ENCODE measurements at regions not wholly inside any gene's neighbourhood (a gene's known extent, or its start where the extent isn't known, plus 50 kb on each side); places are given as distances from the start of the nearest gene placed in this dataset.

DNA sequence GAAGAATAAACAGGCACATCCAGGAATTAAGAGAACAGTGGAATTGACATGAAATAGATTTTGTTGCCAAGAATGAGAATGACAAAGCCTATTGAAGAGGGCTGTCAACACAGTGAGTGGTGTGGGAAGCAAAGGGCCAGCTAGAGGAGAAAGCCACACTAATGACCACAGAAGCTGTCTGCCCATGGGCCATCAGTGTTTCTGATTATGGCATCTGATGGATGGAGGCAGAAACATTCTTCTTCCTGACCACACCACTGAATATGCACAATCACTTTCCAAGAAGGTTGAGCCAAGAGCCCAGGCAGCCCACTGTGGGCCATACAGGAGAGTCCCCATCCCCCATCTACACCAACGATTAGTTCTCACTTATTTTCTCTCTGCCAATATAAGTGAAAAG lies 146.0 kb upstream of the SH3BP4 start:
- TF ChIP-seq, protein P1, sequence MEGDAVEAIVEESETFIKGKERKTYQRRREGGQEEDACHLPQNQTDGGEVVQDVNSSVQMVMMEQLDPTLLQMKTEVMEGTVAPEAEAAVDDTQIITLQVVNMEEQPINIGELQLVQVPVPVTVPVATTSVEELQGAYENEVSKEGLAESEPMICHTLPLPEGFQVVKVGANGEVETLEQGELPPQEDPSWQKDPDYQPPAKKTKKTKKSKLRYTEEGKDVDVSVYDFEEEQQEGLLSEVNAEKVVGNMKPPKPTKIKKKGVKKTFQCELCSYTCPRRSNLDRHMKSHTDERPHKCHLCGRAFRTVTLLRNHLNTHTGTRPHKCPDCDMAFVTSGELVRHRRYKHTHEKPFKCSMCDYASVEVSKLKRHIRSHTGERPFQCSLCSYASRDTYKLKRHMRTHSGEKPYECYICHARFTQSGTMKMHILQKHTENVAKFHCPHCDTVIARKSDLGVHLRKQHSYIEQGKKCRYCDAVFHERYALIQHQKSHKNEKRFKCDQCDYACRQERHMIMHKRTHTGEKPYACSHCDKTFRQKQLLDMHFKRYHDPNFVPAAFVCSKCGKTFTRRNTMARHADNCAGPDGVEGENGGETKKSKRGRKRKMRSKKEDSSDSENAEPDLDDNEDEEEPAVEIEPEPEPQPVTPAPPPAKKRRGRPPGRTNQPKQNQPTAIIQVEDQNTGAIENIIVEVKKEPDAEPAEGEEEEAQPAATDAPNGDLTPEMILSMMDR (conservative IDR thresholded peaks at IDR 0.05; ENCODE audit: low read depth, low read length): no peak
- no peak for TF ChIP-seq EZH2 (IDR thresholded peaks at IDR 0.05; ENCODE audit: borderline replicate concordance, low read depth, low read length, poor library complexity, severe bottlenecking)

All from A673 (cell line).